Lower leg skin (tissue), 4 donors: ENCODE measurements at regions not wholly inside any gene's neighbourhood (a gene's known extent, or its start where the extent isn't known, plus 50 kb on each side); places are given as distances from the start of the nearest gene placed in this dataset.

Source experiments
- DNase-seq, 2 donors: peaks; one replicate each; pipeline ENCODE4 v3.0.0-alpha.2; 2019; ENCODE audit warnings: low spot score in 2 of 2
- H3K4me3 ChIP-seq: fragments of 200-600 bp; sonication (generic); 2 replicates; pipeline ENCODE4 v1.5.1; 2017; ENCODE audit warnings: mild to moderate bottlenecking, low read depth; ENCODE audit not compliant: poor library complexity, severe bottlenecking
- CTCF ChIP-seq, 3 donors: fragments of 450-650 bp; IDR thresholded peaks; one replicate each; pipeline ENCODE4 v1.5.1; 2016; ENCODE audit warnings: antibody characterized with exemption in 3 of 3, mild to moderate bottlenecking in 3 of 3, moderate library complexity in 2 of 3
- POLR2A ChIP-seq, 2 donors: fragments of 450-650 bp; IDR thresholded peaks; one replicate each; pipeline ENCODE4 v1.6.1; 2016 to 2017; ENCODE audit warnings: antibody characterized with exemption in 2 of 2, mild to moderate bottlenecking in 1 of 2, moderate library complexity in 1 of 2
- WGBS, 2 donors: methylation state at CpG; one replicate each; pipeline ENCODE4 v1.1.5; 2018; 5-methylcytosine and 5-hydroxymethylcytosine counted together
- intact Hi-C: fragments of 100-400 bp; cut with DNase I; formaldehyde crosslinking; loops from one replicate; pipeline ENCODE4 v1.15.0; 2023; ENCODE audit warnings: low total_unique reads

DNA sequence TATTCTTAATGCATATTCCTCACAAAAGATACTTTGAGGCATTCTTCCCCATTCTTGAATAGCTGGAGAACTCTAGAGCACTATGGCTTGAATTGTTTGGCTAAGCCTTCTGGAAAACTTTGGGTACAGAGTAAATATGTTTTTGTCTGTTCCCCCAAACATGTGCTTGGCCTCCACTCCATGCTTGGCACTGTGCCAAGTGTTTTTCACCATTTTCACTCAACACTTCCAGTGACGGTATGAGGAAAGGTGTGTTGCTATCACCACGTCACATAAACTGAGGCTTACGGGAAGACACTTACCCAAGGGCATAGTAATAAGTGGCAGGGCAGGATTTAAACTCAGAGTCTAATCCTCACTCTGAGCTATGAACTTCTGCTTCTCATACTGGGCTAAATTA, 318.2 kb downstream of the WDR11 start:
- DNase-seq = no peak
- WGBS, 2 donors = 48 to 62% methylated on average over 3 of the region's 3 CpGs
- intact Hi-C loops = no loop called here
- H3K4me3 ChIP-seq = no peak overlapping the region
- TF ChIP-seq POLR2A (IDR thresholded peaks at IDR 0.05) (no peak), CTCF (IDR thresholded peaks at IDR 0.05) (no peak)

DNA sequence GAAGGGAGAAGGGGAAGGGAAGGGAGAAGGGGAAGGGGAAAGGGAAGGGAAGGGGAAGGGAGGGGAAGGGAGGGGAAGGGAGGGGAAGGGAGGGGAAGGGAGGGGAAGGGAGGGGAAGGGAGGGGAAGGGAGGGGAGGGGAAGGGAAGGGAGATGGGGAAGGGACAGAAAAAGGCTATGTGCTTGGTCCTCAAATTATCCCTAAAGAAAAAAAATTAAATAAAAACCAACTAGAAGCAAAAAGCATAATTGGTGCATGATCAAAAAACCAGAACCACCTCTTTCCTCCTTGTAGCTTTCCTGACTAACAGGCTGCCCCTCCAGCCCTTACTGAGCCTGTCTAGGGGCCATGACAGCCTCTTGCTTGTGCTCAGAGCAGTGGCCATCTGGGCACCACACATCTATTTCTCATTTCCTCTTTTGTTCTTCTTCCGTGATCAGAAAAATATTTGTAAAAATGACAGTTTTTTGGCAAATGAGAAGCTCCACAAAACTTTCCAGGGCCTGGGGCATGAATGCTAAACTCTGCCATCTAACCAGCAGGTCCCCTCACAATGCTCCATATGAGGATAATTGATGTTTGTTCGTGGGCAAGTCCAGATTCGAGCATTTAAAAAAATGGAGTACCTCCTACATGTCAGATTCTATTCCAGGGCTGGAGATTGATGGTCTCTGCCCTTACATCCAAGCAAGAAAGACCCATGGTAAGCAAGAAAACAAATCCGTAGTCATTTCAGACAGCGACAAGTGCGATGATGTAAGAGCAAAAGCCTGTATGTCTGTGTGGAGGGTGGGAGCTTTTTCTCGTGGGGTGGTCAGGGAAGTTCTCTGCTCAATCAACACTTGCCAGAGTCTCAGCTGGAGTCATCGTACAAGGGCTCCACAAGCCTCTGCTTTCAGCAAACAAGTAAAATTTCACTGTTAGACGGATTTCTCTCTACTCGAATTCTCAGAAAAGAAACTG, 320.9 kb downstream of the WDR11 start:
- DNase-seq = no peak
- 26 to 29% methylated on average over 10 of the region's 10 CpGs for WGBS, 2 donors
- no peak overlapping the region for H3K4me3 ChIP-seq
- intact Hi-C loops = no loop called here
- TF ChIP-seq CTCF (IDR thresholded peaks at IDR 0.05) = no peak
- no peak for TF ChIP-seq POLR2A (IDR thresholded peaks at IDR 0.05)

- intact Hi-C loops = no loop called here
- TF ChIP-seq CTCF (IDR thresholded peaks at IDR 0.05) = no peak
- 54 to 64% methylated on average over 1 of the region's 1 CpG for WGBS, 2 donors
- H3K4me3 ChIP-seq = no peak overlapping the region
- DNase-seq = no peak
Measured at GRCh38 chr10:121179006-121179405, 327.8 kb downstream of the WDR11 start.

- intact Hi-C loops = no loop called here
- no peak for DNase-seq
- 43 to 71% methylated on average over 2 of the region's 2 CpGs for WGBS, 2 donors
- TF ChIP-seq CTCF (IDR thresholded peaks at IDR 0.05) (no peak), POLR2A (IDR thresholded peaks at IDR 0.05) (no peak)
- no peak overlapping the region for H3K4me3 ChIP-seq
Measured at GRCh38 chr10:121182219-121182618, 331.1 kb downstream of the WDR11 start.

- DNase-seq = no peak
- intact Hi-C loops = no loop called here
- no peak overlapping the region for H3K4me3 ChIP-seq
- TF ChIP-seq POLR2A (IDR thresholded peaks at IDR 0.05) = no peak
- WGBS, 2 donors = 61% methylated on average over 4 of the region's 4 CpGs
Measured at GRCh38 chr10:121183236-121183635, 332.1 kb downstream of the WDR11 start.

DNA sequence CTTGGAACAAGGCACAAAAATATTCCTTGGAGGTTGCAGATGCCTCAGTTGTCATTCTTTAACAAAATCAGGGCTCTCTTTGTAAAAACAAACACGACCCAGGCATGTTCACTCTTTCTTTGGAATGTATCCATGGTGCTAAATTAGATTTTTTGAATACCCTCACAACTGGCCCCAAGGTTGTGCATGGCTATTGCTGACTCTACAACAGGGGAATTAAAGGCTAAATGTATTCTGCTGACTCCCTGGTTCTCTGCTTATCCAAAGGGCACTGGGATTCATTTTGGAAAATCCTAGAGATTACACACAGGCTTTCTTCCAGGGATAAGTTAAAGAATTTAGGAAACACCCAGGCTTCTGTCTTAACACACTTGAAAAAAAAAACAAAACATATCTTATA, 332.5 kb downstream of the WDR11 start:
- TF ChIP-seq POLR2A (IDR thresholded peaks at IDR 0.05) (no peak), CTCF (IDR thresholded peaks at IDR 0.05) (no peak)
- WGBS, 2 donors = 38 to 50% methylated on average over 1 of the region's 1 CpG
- intact Hi-C loops = no loop called here
- no peak overlapping the region for H3K4me3 ChIP-seq
- no peak for DNase-seq
